NCI-H2227 (cell line): ENCODE measurements at regions not wholly inside any gene's neighbourhood (a gene's known extent, or its start where the extent isn't known, plus 50 kb on each side); places are given as distances from the start of the nearest gene placed in this dataset.

Experiments
- DNase-seq: peaks from one replicate; lab custom pipeline; 2025; ENCODE audit not compliant: unreplicated experiment; lab: John Stamatoyannopoulos, UW

DNA sequence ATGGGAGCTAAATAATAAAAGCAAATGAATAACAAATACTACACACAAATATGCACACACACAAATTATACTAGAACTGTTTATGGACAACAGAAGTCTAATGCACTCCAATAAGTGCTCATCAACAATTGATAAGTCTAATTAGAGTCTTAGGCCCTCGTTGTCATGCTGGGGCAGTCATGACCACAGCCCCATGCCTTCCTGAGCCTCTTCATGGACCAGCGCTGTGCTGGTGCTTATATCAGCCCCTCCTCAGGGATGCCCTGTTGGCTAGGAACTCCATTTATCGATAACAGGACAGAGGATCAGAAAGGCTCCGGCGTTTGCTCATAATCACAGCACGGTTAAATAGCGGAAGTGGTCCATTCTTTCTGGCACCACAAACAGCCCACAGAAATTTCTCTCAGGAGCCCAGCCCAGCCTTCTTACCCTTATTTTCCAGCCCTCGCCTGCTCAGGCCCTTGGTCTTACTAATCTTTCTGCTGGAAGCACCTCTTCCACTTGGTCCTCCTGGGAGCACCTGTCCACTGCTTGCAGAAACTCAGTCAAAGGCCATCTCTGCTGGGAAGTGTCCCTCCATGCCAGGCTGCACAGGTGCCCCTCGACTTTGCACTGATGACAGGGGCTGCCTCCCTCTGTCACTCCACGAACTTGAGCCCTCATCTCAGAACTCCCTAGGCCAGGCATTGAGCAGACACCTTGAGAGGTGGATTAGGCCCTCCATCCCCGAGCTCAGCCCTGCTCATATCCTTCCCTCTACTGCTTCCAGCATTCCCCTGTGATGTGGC is 500.2 kb upstream of the HS6ST1 start:
- DNase-seq = no peak

DNA sequence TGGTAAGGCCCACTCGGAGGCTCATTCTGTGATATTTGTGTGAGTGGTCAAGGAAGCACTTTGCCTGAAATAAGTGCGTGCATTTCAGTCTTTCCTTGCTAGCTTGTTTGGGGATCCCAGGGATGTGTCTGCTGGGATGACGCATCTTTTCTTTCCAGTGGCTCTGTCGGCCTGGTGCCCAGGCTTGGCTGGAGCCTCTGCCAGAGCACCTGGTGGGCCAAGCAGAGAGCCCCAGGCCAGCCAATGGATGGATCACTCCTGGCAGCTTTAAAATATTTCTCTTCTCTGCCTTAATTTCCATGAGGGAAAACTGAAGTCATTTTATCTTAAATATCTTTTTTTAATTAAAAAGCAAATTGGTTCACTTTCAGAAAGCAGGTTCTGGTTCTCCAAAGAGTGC is 501.8 kb upstream of the HS6ST1 start:
- no peak for DNase-seq

GRCh38 chr2:128821010-128821409 is 502.3 kb upstream of the HS6ST1 start:
- no peak for DNase-seq

GRCh38 chr2:128832946-128833663 is 514.4 kb upstream of the HS6ST1 start:
- no peak for DNase-seq

DNA sequence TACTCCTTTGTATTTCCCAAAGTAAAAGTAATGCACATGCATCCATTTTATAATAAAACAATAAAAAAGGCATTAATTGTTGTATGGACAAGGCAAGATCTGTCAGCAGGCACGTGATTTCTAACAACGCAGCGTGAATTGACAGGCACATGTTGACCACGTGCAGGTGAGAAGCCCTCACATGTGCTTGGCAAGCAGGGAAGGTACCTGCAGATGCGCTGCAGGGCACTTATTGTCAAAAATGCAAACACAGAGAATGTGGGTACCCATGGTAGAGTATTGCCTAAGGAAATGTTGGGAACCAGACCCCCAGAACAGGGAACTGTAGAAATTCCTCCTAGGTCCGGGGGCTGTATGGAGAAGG is 515.0 kb upstream of the HS6ST1 start:
- DNase-seq = no peak

DNA sequence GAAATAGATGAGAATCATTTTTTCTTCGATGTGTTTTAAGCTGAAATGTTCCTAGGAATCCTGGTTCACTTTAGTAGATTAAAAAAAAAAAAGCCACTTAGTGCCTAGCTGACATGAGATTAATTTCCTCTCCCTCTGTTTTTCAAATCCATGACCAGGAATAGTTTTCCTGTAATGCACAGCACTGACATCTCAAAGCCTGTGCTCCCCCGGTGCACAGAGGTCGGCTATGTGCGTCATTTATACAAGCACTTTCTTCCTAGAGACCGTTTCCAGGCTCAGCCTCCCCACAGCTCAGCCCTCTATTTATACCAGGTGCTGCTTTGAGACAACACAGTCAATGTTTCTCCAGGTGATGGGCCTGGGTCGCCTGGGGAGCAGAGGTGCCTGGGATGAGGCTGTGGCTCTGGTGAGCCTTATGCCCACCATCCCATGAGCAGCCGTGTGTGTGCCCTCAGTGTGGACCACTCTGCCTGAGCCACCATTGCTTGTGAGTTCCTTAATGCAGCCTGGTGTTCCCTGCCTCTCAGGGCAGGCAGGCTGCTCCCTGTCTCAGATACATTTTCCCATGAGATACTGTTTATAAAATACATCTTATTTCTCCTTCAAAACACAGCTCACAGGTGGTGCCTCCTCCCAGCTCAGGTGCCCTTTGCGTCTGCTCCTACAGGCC is 515.7 kb upstream of the HS6ST1 start:
- DNase-seq = no peak

- DNase-seq = no peak
Measured at GRCh38 chr2:128834880-128835252, 516.2 kb upstream of the HS6ST1 start.

DNA sequence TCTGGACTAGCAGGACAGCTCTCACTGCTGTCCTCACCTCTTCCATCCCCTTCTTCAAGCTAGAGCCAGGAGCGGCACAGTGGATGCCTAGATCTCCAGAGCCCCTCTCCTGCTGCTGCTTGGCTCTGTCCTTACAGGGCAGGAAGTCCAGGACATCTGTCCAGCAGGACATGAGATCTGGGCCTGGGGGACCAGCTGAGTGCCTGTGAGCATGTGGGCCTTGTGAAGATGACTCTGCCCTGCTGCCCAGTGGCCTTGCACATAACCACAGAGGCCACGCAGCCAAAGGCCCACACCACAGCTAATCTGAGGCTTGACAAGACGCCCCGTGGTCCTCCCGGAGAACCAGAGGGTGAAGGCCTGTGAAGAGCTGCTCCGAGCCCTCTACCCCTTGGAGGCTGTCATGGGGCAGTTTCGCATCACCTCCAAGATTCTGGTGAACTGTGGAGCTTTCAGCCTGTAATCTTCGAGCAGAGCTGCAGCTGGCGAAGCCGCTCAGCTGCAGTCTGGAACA is 516.7 kb upstream of the HS6ST1 start:
- no peak for DNase-seq

DNA sequence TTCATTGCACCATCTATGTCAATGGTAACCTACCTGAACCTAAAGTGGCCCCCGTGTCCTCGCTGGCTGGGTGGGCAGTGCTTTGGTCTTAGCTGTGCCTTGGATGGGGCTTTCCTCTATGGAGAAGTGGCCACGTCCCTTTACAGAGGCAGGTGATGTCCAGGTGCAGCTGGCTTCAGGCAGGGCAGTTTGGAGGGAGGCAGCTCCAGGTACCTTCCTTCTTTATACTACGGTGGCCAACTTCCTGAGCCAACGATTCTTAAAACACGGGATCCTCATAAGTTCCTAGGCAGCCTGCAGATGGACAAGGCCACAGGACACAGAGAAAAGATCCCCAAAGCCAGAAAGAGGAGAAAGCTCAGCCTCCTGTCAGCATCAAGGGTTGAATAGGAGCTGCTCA is 517.3 kb upstream of the HS6ST1 start:
- DNase-seq = no peak

DNA sequence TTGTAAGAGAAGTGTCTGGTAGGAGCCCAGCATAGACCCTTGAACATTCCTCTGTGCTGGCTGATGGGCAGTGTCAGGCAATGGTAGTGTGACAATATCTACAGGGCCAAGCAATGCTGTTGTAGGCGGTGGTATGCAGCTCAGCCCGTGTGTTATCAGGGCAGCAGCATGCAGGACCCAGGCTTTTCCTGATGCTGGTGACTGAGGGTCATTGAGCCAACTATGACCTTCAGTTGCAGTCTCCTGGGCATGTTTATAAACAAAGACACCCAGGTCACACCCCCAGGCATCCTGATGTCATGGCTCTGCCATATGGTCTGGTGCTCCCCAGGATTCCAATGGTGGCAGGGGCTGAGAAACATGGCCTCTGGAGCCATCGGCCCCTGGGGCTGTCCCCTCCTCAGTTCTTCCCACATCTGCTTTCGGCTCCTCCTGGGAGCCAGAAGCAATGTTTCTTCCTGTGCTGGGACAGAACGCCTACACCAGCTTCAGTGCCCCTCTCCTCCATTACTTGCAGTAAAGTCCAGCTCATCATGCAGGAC is 518.0 kb upstream of the HS6ST1 start:
- no peak for DNase-seq

- DNase-seq = no peak
Measured at GRCh38 chr2:128838244-128838643, 519.6 kb upstream of the HS6ST1 start.

GRCh38 chr2:128841803-128842202 is 523.1 kb upstream of the HS6ST1 start:
- DNase-seq = no peak

DNA sequence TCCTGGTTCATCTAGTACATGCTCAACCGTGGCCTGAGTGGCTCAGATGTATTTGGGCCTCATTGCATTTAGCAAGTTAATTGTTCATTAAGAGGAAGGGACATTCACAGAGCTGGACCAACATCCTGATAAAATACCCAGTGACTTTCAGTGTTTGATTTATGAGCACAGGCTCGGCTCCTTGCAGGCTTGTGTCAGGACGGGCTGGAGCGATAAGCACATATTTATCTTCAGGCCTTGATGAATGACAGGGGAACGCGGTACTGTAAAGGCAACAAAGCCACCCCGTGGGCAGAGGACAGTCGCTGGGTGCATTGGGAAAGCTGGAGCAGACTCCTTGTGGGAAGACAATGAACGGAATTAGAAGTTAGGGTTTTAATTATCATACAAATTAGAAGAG is 548.6 kb upstream of the HS6ST1 start:
- DNase-seq = no peak

- DNase-seq = no peak
Measured at GRCh38 chr2:128867936-128868636, 549.4 kb upstream of the HS6ST1 start.

DNA sequence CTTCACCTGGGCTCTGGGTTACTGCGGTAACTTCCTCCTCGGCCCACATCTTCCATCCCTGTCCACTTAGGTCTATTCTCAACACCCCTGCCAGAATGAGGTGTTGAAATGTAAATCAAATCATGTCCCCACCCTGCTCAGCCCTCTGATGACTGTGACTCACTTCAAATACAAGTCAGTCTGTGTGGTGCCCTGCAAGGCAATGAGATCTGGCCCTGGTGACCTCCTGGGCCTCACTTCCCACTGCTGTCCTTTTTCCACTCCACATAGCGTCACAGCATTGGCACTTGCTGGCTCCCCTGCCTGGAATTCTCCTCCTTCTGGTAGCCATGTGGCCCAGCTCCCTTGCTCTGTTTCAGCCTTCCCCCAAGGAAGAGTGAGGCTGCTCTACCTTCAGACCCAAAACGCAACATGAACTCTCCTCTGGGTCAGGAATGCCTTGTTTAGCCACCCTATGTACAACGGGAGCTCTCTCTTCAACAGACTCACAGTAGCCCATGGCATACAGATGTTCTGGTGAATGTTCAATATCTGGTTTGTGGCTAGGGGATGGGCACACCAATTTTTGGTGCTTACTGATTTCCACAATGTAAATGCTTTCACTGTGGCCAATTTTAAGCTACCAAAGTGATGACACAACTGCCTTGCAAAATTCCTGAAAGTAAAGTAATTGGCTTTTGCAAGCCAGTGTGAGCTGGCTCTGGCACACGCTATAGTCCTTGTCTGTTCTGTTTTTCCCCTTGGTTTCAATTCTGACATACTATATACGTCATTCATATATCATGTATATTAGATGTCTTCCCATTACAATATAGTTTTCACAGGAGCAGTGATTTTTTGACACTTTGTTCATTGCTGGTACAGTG is 550.3 kb upstream of the HS6ST1 start:
- DNase-seq = no peak

DNA sequence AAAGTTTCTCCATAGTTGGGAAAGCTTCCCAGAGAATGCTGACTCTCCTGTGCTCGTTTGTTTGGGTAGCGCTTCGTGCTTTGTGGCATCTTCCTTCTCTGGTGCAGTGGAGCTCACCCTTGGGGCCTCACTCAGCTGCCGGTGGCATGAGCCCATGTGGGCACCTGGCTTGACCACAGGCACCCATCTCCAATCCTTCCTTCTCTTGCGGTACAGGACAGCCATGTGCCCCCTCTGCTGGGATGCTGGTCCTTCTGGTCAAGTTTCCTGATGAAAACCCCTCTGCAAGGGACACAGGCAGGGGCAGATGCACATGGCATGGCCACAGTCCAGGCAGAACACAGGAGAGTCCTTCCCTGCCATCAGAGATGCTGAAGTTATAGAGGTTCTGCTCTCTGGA is 555.9 kb upstream of the HS6ST1 start:
- no peak for DNase-seq

DNA sequence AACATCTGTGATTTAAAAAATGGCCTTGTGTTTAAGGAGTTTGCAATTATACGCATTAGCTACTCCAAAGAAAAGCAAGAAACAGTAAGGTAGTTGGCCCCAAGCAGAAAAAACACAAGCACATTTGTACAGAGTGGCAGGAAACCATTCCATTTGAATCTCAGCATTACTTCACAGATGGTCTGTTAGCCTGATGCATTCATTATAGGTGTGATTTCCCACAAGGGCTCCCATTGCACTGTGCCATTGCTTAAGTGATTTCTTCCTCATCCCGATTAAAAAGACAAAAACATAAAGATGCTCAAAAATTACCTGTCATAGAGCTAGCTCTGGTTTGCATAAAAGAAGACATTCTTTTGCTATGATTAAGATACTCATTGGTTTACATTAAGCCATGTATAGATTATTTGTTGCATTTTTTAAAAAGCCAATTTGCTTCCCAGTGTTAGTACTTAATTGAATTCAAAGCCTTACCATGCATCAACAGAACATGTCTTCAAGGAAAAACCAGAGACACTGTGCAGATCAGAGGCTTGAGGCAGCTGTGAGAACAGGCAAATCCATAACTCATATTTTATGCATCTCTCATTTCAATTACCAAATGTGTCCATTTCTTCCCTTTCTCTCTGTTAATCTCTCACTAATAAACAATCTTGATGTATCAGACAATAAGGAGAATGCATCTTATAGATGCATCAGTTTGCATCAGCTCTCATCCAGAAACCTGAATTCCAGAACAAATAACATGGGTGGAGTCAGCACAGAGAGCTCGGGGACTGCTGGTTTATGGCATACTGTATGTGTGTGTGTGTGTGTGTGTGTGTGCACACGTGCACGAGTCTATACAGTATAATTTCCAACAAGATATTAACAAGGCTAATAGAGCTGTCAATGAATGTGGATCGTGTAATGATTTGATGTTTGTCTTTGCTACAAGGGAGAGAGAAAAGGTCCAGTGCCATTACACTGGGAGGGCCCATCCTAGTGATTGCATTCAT is 558.6 kb upstream of the HS6ST1 start:
- no peak for DNase-seq

- DNase-seq = no peak
Measured at GRCh38 chr2:128879161-128879560, 560.5 kb upstream of the HS6ST1 start.

- DNase-seq = no peak
Measured at GRCh38 chr2:128894896-128895295, 576.2 kb upstream of the HS6ST1 start.
